Adrenal gland (tissue), 9 donors: ENCODE measurements at regions not wholly inside any gene's neighbourhood (a gene's known extent, or its start where the extent isn't known, plus 50 kb on each side); places are given as distances from the start of the nearest gene placed in this dataset.

Source experiments
- DNase-seq, 7 donors: peaks; one replicate each; pipeline ENCODE4 v3.0.0-alpha.2; 2019 to 2020
- H3K27ac ChIP-seq, 5 donors: fragments of 200-600 bp; sonication (generic) in 4 of 5; 1 replicate in 3 of 5; 2 replicates in 2 of 5; pipeline versions ENCODE4 v1.5.1 to v1.8.0; 2016 to 2020; ENCODE audit warnings: mild to moderate bottlenecking in 1 of 5
- H3K27me3 ChIP-seq: fragments of 200-600 bp; 2 replicates; pipeline ENCODE4 v1.8.0; 2021
- H3K36me3 ChIP-seq, 2 donors: fragments of 200-600 bp; replicated peaks in 1 of 2; 1 replicate in 1 of 2; 2 replicates in 1 of 2; pipeline versions ENCODE4 v1.5.1 to v1.8.0; 2018 to 2022
- H3K4me1 ChIP-seq, 2 donors: fragments of 200-600 bp; replicated peaks in 1 of 2; 1 replicate in 1 of 2; 2 replicates in 1 of 2; pipeline versions ENCODE4 v1.5.1 to v1.8.0; 2018 to 2021
- H3K4me3 ChIP-seq, 4 donors: fragments of 200-600 bp; sonication (generic) in 3 of 4; one replicate each; pipeline ENCODE4 v1.5.1; 2016 to 2018
- H3K9me3 ChIP-seq, 3 donors: fragments of 200-600 bp; sonication (generic) in 1 of 3; replicated peaks in 1 of 3; 1 replicate in 2 of 3; 2 replicates in 1 of 3; pipeline versions ENCODE4 v1.5.1 to v1.8.0; 2016 to 2021
- CTCF ChIP-seq, 6 experiments: fragments of 450-650 bp in 4 of 6; fragments of 200-600 bp in 2 of 6; sonication (generic) in 1 of 6; IDR thresholded peaks; 1 replicate in 5 of 6; 2 replicates in 1 of 6; pipeline versions ENCODE4 v1.5.1 to v1.8.0; 2016 to 2021; ENCODE audit warnings: antibody characterized with exemption in 6 of 6, mild to moderate bottlenecking in 2 of 6, moderate library complexity in 1 of 6
- POLR2A ChIP-seq, 2 donors: fragments of 450-650 bp; IDR thresholded peaks; one replicate each; pipeline ENCODE4 v1.6.1; 2017; ENCODE audit warnings: antibody characterized with exemption in 2 of 2, mild to moderate bottlenecking in 2 of 2, moderate library complexity in 1 of 2
- WGBS, 4 donors: extraction: QIAGEN DNeasy Blood & Tissue Kit in 2 of 4; methylation state at CpG; one replicate each; pipeline versions ENCODE4 v1.1.5 to v1.1.7; 2013 to 2017; 5-methylcytosine and 5-hydroxymethylcytosine counted together
- intact Hi-C, 2 donors: fragments of 100-400 bp; cut with DNase I; formaldehyde crosslinking; loops; one replicate each; pipeline versions ENCODE4 v1.14.1 to v1.15.0; 2022 to 2023
- donor health status: healthy with polysubstance abuse.
- donor health status: Bipolar disorder and iron deficiency.
- donor health status: DM: yes; HTN: yes; CAD: no.
- donor health status: DM: no; HTN: no; CAD: no.
- donor health status: DM: no; HTN: no; CAD: no.

- WGBS, 4 donors: 80 to 94% (median 91%) methylated on average over 4 of the region's 4 CpGs
- intact Hi-C loops: no loop called here
- no peak overlapping the region for H3K4me3 ChIP-seq
- no peaks in the 10 kb centered on the region for H3K36me3 ChIP-seq
- H3K27me3 ChIP-seq: no peaks in the 10 kb centered on the region
- DNase-seq: no peak
- no peak for TF ChIP-seq POLR2A (IDR thresholded peaks at IDR 0.05)
- no peak for TF ChIP-seq CTCF (IDR thresholded peaks at IDR 0.05)
- no peaks in the 10 kb centered on the region for H3K9me3 ChIP-seq
- no peak overlapping the region for H3K27ac ChIP-seq
- no peaks in the 10 kb centered on the region for H3K4me1 ChIP-seq
These were observed 243.5 kb upstream of the FANCL start for GRCh38 chr2:58484629-58485028.

- DNase-seq: no peak
- TF ChIP-seq CTCF (IDR thresholded peaks at IDR 0.05) (no peak), POLR2A (IDR thresholded peaks at IDR 0.05) (no peak)
- WGBS, 4 donors: 61 to 85% (median 72%) methylated on average over 1 of the region's 1 CpG
- H3K9me3 ChIP-seq: no peaks in the 10 kb centered on the region
- no peaks in the 10 kb centered on the region for H3K36me3 ChIP-seq
- intact Hi-C loops: no loop called here
- no peaks in the 10 kb centered on the region for H3K27me3 ChIP-seq
- H3K4me1 ChIP-seq: no peaks in the 10 kb centered on the region
- H3K27ac ChIP-seq: no peak overlapping the region
- H3K4me3 ChIP-seq: no peak overlapping the region
These were observed 243.1 kb upstream of the FANCL start for GRCh38 chr2:58484221-58484620.

- Histone ChIP-seq H3K4me3 (no peak overlapping the region), H3K27me3 (no peaks in the 10 kb centered on the region), H3K9me3 (no peaks in the 10 kb centered on the region), H3K27ac (no peak overlapping the region), H3K36me3 (no peaks in the 10 kb centered on the region), H3K4me1 (no peaks in the 10 kb centered on the region)
- TF ChIP-seq POLR2A (IDR thresholded peaks at IDR 0.05) (no peak), CTCF (IDR thresholded peaks at IDR 0.05) (no peak)
- 77 to 83% (median 79%) methylated on average over 3 of the region's 3 CpGs for WGBS, 4 donors
- intact Hi-C loops: no loop called here
- no peak for DNase-seq
These were observed 242.2 kb upstream of the FANCL start for GRCh38 chr2:58483307-58483706.

- WGBS, 4 donors: 76 to 86% (median 81%) methylated on average over 2 of the region's 2 CpGs
- no peaks in the 10 kb centered on the region for H3K36me3 ChIP-seq
- no peaks in the 10 kb centered on the region for H3K27me3 ChIP-seq
- no peaks in the 10 kb centered on the region for H3K4me1 ChIP-seq
- intact Hi-C loops: no loop called here
- no peaks in the 10 kb centered on the region for H3K9me3 ChIP-seq
- no peak overlapping the region for H3K27ac ChIP-seq
- no peak for TF ChIP-seq CTCF (IDR thresholded peaks at IDR 0.05)
- H3K4me3 ChIP-seq: no peak overlapping the region
- DNase-seq: no peak
These were observed 240.5 kb upstream of the FANCL start for GRCh38 chr2:58481670-58482069.
